COLO668 (cell line): ENCODE measurements at regions not wholly inside any gene's neighbourhood (a gene's known extent, or its start where the extent isn't known, plus 50 kb on each side); places are given as distances from the start of the nearest gene placed in this dataset.
"Not testable (repeated sequence)": the region's sequence is repeated elsewhere in the genome, so short reads cannot be mapped to it uniquely, and the experiment has no call there.

ENCODE experiments used
- DNase-seq: peaks from one replicate; lab custom pipeline; 2025; ENCODE audit not compliant: unreplicated experiment; lab: John Stamatoyannopoulos, UW

DNA sequence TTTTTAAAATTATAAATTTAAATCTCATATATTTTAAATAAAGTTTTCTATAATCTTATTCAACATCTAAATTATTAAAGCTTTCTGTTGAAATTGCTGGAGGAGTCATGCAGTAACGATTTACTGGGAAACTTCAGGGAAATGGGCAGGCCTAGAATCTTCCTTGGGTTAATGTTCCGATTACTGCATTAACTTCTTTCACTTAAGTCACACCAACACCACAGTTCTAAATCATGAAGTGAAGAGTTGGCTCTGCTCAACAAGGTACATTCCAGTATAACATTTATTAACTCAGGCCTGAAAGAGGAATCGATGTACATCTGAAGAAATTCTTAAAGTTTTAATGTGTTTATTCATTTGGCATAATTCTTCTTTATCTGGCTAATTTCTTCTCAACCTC, 244.3 kb downstream of the CCER1 start:
- DNase-seq = no peak

DNA sequence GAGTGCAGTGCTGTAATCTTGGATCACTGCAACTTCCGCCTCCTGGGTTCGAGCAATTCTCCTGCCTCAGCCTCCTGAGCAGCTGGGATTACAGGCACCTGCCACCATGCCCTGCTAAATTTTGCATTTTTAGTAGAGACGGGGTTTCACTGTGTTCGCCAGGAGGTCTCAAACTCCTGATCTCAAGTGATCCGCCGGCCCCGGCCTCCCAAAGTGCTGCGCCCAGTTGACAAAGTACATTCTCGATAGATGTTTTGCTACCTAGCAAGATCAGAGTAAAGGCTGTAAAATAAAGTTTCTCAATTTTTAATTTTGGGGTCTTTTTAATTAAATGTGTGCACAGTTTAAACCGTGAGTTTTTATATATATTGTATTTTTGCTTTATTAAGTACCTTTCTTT, 248.9 kb downstream of the CCER1 start:
- no peak for DNase-seq

DNA sequence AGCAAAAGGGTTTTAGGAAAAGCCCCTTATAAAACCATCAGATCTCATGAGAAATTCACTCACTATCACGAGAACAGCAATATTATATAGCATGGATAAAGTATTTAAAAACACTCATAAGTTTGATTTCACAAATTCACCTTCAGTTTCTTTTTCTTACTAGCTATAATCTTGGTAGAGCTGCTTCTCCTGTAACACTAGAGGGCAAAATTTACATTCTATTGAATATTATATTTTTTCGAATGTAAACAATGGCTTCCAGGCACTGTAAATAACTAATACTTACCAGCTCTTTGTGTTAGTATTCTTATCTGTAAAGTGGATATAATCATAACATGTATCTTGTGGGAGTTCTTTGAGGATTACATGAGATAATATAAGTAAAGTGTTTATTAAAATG, 259.6 kb downstream of the CCER1 start:
- no peak for DNase-seq

DNA sequence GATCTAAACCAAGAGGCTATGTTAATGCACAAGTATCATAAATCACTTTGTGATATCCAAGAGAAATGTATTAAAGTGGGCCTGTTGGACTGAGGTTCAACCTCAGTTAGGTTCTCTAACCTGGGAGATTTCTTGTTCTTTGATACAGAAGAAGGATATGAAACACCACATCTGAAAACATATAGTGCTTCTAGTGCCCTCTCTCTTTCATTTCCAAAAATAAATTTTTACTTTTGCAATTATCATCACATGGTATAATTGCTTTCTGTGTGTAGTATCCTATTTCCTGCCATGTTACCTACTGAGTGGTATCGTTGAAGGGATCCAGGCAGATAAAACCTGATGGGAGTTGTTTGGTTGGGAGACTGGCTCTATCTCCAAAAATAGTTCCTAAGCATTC, 264.9 kb downstream of the CCER1 start:
- no peak for DNase-seq

DNA sequence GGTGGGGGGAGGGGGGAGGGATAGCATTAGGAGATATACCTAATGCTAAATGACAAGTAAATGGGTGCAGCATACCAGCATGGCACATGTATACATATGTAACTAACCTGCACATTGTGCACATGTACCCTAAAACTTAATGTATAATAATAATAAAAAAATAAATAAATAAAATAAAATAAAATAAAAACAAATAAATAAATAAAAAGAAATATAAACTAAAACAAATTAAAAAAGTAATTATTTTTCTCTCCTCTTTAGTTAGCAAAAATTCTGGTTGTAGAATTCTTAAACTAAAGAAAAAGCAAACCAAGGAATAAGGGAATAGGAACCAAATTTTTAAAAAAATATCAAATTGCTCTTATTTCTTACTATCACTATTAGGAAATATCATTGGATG, 267.3 kb downstream of the CCER1 start:
- not testable (repeated sequence) for DNase-seq

DNA sequence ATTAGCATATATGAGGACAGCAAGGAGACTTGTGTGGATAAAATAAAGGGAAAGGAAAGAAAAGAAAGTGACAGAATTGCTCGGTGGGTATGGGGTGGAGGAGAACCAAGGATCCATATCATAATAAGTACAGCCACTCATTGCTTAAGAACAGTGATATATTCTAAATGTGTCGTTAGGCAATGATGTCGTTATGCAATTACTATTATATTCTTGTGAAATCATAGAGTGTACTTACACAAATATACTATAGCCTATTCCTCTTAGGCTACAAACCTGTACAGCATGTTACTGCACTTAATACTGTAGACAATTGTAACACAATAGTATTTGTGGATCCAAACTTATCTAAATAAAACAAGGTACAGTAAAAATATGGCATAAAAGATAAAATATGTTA, 271.1 kb downstream of the CCER1 start:
- no peak for DNase-seq

DNA sequence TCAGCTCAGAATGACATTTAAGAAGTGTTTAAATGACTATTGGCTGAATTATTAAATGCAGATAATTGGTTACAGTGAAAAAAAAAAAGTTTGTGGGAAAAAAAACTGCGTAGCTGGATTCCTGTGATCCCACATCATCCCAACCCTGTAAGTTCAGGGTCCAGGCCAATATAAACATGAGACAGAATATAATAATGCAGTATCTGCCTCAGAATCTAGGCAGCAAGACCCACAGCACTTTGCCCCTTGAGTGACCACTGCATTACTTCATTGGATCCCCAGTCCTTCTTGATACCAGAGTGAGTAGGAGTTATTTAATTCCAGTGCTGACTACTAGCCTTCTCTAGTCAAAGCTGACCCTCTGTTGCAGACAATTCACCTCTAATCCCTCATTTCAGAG, 272.6 kb downstream of the CCER1 start:
- no peak for DNase-seq

DNA sequence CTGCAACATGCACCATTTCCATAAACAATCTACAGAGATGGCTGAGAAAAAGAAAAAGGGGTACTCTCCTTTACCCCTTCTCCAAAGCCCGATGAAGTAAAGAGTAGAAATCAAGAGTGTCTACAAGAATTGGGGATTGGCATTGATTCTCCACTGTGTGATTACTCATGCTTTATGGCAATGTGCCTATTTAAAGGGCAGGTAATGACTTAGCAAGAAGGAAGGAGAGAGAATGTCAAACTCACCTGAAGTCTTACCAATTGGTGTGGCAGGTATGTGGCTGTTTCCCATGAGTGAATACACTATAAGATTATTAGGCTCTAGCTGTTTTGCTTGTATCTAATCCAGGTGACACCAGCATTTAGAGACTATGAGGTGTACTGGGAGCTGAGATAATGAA, 275.3 kb downstream of the CCER1 start:
- no peak for DNase-seq

DNA sequence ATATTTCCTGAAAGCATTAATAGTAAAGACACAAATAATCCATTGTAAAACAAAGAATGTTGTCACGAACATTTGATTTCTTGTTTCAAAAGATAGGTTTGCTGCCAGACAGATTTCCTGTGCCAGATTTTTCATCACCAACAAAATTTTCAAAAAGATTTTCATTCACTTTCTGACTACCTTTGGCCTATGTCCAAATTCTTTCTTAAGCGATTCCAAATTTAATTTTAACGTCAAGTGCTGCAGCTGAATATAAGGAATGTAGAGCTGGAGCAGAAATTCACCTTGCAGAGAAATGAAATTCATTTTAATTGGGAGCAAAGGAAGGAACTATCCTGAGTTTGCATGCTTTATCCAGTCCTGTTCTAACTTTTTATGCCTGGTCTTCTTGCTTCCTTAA, 277.4 kb downstream of the CCER1 start:
- no peak for DNase-seq

DNA sequence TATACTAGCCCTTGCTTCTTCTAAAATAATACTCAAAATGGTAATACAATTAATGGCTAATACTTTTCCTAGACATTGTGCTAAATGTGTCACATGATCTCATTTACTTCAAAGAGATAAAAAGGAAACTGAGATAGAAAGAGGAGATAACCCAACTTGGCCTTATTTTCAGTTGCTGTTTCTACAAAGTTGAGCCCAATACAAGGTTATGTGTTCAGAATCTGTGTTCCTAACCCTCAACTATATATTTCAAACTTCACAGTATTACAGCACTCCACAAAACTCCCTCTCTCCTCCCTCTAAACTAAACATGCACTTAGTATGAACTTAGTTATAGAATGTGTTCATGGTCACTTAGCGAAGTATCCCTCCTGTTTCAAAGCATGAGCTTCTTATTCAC, 277.9 kb downstream of the CCER1 start:
- no peak for DNase-seq

DNA sequence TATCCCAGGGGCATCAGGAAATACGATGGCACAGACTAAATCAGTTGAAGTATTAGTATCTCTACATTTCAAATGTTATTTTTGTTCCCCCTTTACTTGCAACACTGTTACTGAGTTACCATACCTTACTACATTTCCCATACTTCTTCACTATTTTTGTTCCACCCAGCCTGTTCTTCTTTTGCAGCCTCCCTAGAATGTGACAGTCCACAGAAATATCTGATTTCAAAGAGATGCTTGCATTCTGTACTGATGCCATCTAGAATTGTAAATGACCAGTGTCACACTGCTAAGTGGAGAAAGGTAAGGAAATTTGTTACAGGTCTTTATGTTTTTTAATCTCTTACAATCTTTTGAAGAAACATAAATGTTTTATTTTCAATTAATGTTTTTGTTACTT, 279.9 kb downstream of the CCER1 start:
- no peak for DNase-seq

DNA sequence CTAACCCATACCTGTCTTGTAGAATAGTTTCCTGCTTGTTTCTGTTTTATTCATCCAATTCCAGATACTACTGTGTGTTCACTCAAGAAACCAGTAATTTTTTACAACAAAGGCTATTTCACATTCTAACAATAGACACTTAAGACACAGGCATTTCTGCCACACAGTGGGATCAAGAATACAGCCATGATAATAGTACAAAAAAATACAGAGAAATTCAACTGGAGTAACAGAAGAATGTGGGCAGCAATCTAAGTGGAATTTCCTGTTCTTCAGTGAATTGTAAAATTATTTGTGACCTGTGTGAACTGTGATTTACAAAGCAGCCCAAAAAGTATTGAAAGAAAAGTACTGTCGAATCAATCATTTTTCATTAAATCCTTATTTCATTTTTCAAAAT, 282.9 kb downstream of the CCER1 start:
- DNase-seq = no peak

DNA sequence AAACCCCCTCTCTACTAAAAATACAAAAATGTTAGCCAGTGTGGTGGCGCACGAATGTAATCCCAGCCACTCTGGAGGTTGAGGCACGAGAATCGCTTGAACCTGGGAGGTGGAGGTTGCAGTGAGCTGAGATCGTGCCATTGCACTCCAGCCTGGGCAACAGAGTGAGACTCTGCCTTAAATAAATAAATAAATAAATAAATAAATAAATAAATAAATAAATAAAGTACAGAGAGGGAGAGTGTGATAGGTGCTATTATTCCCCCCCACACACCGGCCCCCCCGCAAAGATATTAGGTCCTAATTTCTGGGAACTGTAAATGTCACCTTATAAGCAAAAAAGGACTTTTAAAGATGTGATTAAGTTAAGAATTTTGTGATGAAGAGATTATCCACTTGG, 291.0 kb downstream of the CCER1 start:
- not testable (repeated sequence) for DNase-seq

DNA sequence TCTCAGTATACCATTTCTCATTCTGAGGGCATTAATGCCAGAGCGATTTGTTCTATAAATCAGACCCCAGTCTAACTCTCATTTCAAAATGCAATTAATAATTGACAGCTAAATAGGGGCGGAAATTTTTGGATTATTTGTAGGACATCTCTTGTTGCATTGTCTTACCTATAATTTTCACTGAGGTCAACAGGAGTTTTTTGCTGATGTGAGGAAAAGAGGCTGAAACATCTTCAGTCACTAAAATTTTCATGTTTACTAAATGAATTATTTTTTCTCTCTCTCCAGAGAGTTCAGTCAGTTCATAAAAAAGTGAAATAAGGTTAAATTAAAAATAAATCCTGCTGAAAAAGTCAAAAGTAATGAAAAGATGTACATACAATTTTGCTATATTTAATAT, 295.9 kb downstream of the CCER1 start:
- no peak for DNase-seq

DNA sequence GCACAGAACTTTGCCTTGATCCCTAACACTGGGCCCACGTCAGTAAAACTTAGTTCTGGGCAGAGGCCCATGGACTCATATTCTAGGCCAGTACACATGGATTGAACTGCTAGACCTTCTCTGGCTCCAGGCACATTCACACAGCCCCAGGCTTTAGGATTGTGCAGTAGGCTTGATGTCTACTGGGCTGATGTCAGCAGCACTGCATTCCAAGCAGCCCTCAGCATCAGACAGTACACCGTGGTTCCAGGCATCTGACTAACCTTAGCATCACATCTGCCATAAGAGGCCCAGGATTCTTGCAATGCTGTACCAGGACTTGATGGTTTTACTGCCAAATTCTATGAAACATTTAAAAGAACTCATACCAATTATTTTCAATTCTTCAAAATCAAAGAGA, 301.9 kb downstream of the CCER1 start:
- DNase-seq = no peak

DNA sequence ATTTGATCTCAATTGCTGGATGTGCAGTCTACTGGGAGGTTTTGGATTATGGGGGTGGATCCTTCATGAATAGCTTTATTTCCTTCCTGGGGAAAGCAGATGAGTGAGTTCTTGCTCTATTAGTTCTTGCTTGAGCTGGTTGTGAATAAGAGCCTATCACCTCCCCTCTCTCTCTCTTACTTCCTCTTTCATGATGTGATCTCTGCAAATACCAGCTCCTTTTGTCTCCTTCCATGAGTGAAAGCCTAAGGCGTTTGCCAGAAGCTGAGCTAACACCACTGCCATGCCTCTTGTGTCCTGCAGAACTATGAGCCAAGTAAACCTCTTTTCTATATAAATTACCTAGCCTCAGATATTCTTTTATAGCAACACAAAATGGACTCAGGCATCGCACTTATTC, 302.7 kb downstream of the CCER1 start:
- no peak for DNase-seq

DNA sequence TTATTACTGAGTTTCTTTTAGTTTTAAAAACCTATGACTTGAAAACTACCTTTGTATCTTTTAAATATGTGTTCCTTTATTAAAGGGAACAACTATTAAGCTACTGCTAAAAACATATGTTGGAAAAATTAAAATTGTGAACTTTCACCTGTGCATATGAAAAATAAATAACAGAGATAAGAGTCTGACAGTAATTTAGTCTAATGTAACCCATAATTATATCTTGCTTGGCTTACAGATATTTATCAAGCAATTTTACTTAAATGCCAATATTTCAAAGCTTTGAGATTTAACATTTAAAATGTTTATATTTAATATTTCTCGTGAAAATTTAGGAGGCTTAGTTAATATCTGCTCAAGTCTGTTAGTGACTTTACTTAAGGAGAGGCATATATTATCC, 309.8 kb downstream of the CCER1 start:
- no peak for DNase-seq

DNA sequence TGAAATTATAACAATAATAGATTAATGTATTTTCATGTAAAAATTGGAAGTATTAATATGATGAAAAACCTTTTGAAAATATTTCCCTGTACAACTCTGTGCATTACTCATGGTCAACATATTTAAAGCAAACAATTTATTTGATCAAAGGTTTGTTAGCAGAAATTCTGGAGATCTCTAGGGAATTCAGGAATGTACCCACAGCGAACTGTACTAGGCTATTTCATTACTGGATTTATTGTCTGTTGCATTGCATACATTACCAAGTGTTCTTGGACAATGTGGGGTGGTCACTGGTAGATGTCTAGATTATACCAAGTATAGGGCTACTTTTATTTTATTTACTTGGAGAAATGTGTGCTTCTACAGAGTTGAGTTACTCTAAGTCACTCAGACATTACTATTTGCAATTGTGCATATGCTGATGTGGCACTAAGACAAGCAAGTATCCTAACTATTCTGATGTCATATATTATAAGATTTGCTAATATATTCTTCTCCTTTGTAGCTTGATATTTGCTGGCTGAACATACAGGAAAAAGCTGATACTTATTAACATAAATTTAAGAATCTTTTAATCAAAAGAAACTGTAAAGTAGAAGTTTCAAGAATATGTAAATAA, 323.3 kb downstream of the CCER1 start:
- no peak for DNase-seq

DNA sequence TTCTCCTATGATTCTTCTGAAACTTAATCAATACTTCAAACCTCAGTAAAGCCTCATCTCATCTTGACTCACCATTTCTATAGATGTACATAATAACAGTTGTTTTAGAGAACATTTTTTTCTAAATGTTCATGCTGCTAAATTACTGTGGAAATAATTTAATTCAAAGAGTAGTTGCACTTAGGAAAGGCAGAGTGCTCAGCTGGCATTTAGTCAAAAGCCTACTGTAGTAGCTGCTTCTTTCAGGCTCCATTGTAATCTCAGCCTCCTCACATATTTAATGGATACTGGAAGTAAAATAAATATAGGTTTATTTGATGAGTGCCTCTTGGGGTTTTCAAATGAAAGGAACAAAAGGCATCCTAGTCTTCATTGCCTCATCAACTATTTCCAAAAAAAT, 325.0 kb downstream of the CCER1 start:
- DNase-seq = no peak

DNA sequence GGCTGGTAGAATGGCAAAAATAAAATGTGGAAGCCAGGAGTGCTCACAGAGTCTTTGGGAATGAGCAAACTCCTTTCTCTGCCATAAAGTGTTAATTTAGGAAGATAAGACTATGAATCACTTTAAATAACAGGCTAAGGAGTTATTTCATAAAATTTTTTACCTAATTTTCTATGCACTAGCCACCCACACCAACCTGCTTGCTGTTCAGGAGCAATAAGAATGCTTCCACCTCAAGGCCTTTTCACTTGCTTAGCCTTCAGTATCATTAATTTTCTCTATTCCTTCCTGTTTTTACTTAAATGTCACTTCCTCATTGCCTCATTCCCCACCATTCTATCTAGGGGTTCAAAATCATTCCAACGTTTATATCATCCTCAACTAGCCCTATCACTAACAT, 326.8 kb downstream of the CCER1 start:
- no peak for DNase-seq

DNA sequence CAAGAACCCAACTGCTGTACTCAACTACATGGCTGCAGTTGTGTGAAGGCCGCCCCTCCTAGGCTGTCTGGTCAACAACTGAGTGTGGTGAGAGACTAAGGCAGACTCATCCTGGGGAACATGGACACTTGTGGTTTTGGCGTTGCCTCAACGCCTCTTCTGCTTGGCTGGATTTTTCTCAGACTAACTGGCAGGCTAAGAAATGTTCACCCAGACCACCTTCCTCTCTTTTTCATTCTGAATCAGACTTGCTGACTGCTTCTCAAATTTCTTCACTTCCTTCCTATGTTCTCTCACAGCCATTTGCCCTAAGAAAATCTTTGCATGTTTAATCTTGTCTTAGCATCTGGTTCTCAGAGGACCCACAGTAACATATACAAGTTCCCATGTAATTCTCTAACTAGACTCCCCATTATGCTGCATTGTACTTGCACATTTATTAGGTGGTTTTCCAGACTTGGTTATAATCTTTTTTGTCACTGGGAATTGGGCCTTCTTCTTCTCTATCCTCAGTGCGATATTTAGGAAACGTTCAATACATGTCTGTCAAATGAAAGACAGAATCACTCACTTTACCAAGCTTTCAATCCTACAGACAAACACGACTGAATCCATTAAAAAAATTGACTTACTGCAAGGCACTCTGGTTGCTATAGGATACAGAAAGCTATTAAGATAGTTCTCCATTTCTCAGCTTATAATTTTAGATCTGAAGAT, 327.6 kb downstream of the CCER1 start:
- no peak for DNase-seq

DNA sequence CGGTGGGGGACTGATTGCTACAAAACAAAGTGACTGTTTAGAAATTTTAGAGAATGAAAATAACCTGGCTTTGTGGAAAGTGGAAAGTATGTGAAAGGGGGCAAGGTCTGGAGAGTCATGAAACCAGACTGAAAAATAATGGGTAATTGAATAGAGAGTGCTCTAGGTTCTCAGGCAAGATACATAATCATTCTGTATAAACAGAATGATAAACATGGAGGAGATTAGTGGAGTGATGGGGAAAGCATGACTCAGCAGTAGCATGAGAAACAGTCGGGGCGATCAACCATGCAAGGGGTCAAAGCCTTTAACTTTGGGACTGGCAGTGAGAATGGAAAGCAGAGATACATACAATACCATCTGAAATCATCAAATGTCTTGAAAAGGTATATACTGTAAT, 332.5 kb downstream of the CCER1 start:
- DNase-seq = no peak

DNA sequence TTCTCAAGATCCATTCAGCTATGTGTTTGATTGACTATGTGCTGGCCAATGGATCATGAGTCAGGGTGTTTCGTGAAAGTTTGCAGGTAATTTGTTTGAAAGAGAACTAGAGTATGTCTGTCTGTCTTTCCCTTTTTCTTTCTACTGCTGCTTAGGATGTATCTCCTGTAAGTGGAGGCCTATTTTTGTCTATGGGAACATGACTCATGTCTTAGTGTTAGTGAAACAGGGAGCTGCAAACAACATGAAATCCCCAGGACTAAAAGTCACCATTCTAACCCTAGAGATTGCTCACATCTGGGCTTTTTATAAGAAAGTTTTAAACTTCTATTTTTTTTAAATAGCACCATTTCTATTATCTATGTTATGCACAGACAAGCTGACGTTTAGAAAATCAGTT, 333.0 kb downstream of the CCER1 start:
- no peak for DNase-seq
